GM23338 (cell line): ENCODE measurements at regions not wholly inside any gene's neighbourhood (a gene's known extent, or its start where the extent isn't known, plus 50 kb on each side); places are given as distances from the start of the nearest gene placed in this dataset.
"Not testable (repeated sequence)": the region's sequence is repeated elsewhere in the genome, so short reads cannot be mapped to it uniquely, and the experiment has no call there.

Source experiments
- CREB1 ChIP-seq: fragments of 250-450 bp; sonication (Bioruptor Pico); IDR thresholded peaks from 2 replicates; pipeline ENCODE4 v1.5.0; 2020; ENCODE audit warnings: low read depth, mild to moderate bottlenecking, moderate library complexity
- ETS1 ChIP-seq: IDR thresholded peaks from 2 replicates; pipeline ENCODE4 v1.6.1; 2016; ENCODE audit warnings: antibody characterized with exemption
- EZH2 ChIP-seq: fragments of 200-600 bp; sonication (generic); IDR thresholded peaks from one replicate; pipeline ENCODE4 v1.8.0; 2017; ENCODE audit warnings: antibody characterized with exemption, mild to moderate bottlenecking, low read depth; ENCODE audit not compliant: unreplicated experiment
- EZH2phosphoT487 ChIP-seq: fragments of 200-600 bp; sonication (generic); IDR thresholded peaks from one replicate; pipeline ENCODE4 v1.8.1; 2018; ENCODE audit warnings: antibody characterized with exemption; ENCODE audit not compliant: unreplicated experiment
- JUNB ChIP-seq: IDR thresholded peaks from one replicate; pipeline ENCODE4 v1.6.1; 2016; ENCODE audit warnings: antibody characterized with exemption; ENCODE audit not compliant: unreplicated experiment
- NANOG ChIP-seq: IDR thresholded peaks from 2 replicates; pipeline ENCODE4 v1.6.1; 2016; ENCODE audit warnings: antibody characterized with exemption, borderline replicate concordance
- POLR2AphosphoS5 ChIP-seq: IDR thresholded peaks from 2 replicates; pipeline ENCODE4 v1.6.1; 2016; ENCODE audit warnings: antibody characterized with exemption, low read depth
- REST ChIP-seq: IDR thresholded peaks from one replicate; pipeline ENCODE4 v1.6.1; 2018; ENCODE audit warnings: antibody characterized with exemption; ENCODE audit not compliant: unreplicated experiment
- ZNF114 ChIP-seq: fragments of 250-450 bp; sonication (Bioruptor Pico); IDR thresholded peaks from 2 replicates; pipeline ENCODE4 v1.5.0; 2020; ENCODE audit warnings: mild to moderate bottlenecking, moderate library complexity
- TF ChIP-seq, protein P1 (sequence below), 2 experiments: fragments of 200-600 bp in 1 of 2; sonication (generic) in 1 of 2; conservative IDR thresholded peaks; 2 replicates each; pipeline versions ENCODE4 v1.5.1 to v1.6.1; 2016 to 2017; ENCODE audit warnings: antibody characterized with exemption in 2 of 2, low read depth in 2 of 2, mild to moderate bottlenecking in 2 of 2, moderate library complexity in 1 of 2

DNA sequence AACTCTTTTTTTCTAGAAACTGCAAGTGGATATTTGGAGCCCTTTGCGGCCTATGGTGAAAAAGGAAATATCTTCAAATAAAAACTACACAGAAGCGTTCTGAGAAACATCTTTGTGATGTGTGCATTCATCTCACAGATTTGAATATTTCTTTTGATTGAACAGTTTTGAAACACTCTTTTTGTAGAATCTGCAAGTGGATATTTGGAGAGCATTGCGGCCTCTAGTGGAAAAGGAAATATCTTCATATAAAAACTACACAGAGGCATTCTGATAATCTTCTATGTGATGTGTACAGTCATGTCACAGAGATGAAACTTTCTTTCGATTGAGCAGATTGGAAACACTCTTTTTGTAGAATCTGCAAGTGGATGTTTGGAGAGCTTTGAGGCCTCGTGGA lies 1833.6 kb downstream of the UQCRFS1 start:
- not testable (repeated sequence) for TF ChIP-seq REST; POLR2AphosphoS5; EZH2; ETS1; EZH2phosphoT487; CREB1 (CRISPR knock-in tag); ZNF114; JUNB; NANOG
- TF ChIP-seq, protein P1, sequence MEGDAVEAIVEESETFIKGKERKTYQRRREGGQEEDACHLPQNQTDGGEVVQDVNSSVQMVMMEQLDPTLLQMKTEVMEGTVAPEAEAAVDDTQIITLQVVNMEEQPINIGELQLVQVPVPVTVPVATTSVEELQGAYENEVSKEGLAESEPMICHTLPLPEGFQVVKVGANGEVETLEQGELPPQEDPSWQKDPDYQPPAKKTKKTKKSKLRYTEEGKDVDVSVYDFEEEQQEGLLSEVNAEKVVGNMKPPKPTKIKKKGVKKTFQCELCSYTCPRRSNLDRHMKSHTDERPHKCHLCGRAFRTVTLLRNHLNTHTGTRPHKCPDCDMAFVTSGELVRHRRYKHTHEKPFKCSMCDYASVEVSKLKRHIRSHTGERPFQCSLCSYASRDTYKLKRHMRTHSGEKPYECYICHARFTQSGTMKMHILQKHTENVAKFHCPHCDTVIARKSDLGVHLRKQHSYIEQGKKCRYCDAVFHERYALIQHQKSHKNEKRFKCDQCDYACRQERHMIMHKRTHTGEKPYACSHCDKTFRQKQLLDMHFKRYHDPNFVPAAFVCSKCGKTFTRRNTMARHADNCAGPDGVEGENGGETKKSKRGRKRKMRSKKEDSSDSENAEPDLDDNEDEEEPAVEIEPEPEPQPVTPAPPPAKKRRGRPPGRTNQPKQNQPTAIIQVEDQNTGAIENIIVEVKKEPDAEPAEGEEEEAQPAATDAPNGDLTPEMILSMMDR (conservative IDR thresholded peaks at IDR 0.05; ENCODE audit: low read depth in 2 of 2): not testable (repeated sequence)
